Lung microvascular endothelial cell (primary cell): ENCODE measurements at regions not wholly inside any gene's neighbourhood (a gene's known extent, or its start where the extent isn't known, plus 50 kb on each side); places are given as distances from the start of the nearest gene placed in this dataset.

Experiments
- DNase-seq, 2 donors: peaks; one replicate each; pipeline versions ENCODE4 v3.0.0 to v3.0.0-alpha.2; 2010; ENCODE audit warnings: low read depth in 2 of 2

DNA sequence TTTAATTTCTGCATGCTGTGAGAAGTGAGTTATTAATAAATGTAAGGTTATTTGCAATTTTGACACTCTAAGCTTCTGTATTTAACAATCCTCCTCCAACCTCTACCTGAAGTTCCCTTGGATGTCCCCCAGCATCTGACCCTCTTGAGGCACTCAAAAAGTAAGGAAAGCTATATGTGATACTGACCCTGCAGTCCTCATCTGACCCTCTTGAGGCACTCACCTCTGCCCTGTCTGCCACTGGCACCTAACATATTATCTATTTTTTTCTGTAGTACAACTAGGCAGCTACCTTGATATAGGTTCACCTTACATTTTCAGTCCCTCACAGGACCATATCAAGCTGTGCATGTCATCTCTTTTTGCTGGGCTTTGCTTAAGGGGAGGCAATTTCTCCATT lies 583.4 kb upstream of the PKDCC start:
- no peak for DNase-seq

GRCh38 chr2:41475959-41476358 lies 571.9 kb upstream of the PKDCC start:
- no peak for DNase-seq

DNA sequence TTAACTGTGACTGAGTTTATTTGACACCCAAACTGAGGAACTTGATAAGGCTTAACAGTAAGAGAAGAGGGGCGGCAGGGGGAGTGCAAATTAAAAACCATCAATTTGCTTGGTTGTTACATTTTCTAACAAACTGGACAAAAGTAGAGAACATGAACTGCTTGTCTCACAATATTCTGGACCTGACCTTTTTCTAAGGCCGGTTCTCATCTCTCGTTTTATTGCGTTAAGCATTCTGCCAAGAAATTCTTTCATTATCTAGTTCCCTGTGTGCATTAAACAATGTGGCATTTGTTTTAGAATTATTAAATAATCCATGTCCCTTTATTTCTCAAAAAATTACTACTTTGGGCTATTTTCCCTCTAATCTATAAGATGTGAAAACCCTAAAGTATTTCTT lies 565.2 kb upstream of the PKDCC start:
- DNase-seq: no peak

- no peak for DNase-seq
Observed at GRCh38 chr2:41483226-41483625, 564.6 kb upstream of the PKDCC start.

GRCh38 chr2:41483982-41484857 lies 563.6 kb upstream of the PKDCC start:
- no peak for DNase-seq

- DNase-seq: no peak
Observed at GRCh38 chr2:41484858-41485234, 563.0 kb upstream of the PKDCC start.

GRCh38 chr2:41486948-41487347 lies 560.9 kb upstream of the PKDCC start:
- DNase-seq: no peak

DNA sequence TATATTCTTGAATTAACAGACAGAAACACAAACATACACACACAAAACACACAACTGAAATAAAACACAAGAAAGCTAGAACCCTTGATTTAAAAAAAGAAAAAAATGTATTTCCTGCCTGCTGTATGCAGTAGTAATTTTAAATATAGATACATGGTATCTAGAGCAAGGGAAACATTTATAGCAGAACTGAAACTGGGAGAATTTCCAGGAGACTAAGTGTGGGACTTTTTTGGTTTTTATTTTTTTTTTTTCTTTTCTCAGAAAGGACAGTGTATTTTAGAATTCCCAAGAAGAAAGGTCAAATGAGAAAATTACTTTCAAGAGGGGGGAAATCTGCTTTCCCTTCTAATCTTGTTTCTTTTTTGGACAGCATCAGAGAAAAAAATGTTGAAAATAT lies 558.9 kb upstream of the PKDCC start:
- no peak for DNase-seq

GRCh38 chr2:41489638-41490037 lies 558.2 kb upstream of the PKDCC start:
- no peak for DNase-seq

GRCh38 chr2:41495050-41495449 lies 552.8 kb upstream of the PKDCC start:
- DNase-seq: no peak

DNA sequence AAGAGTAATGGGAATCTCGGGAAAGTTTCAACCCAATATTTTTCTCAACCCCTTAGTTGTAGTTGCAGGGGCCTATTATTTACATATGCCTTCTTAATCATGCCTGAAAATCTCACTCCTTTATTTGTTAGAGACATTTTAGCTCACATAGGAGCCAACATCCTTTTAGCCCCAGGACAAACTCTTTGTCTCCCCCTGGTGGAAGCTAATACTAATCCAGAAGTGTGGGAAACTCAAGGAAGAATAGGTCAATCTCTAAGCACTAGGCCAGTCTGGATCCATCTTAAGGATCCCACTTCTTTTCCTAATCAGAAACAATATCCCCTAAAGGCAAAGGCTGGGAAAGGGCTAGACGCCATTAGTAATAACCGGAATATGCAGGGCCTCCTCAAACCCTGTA lies 550.9 kb upstream of the PKDCC start:
- DNase-seq: peak in 1 of 2 donors; percentile 9

GRCh38 chr2:41498781-41499180 lies 549.0 kb upstream of the PKDCC start:
- DNase-seq: no peak

DNA sequence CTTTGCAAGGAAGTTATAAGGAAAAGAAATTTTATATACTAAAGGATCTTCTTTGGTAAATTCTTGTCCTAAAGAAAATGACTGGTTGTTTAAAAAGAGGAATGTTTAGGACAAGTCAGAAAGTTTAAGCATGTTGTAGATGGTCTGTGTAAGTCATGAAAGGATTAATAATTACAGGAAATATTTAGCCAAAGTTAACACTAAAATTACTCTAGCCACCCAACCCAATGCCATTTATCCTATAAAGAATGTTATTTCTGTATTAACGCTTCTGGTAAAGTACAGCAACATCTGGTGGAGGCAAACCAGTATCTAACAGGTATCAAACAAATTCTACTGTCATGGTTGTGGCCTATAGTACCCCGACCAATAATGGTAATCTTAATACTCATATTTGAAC lies 546.9 kb upstream of the PKDCC start:
- DNase-seq: no peak

GRCh38 chr2:41502752-41503151 lies 545.1 kb upstream of the PKDCC start:
- no peak for DNase-seq

GRCh38 chr2:41504532-41504931 lies 543.3 kb upstream of the PKDCC start:
- DNase-seq: no peak

DNA sequence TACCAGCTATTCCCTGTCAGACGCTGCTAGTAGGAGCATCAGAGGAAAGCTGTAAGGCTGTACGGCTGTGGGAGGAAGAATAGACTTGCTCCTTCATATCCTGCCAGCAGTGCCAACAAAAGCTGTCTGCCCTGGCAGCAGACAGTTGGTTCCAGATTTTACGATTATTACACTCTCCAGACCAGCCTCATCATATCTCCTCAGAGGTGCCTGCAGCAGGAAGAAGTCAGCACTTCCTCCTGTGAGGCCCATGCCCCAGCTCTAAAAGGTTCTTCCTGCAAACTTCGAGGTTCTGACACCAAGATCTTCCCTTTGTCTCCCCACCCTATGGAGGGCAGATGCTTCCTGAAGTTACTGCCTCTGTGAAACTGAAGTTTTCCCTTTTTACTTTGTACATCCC lies 537.7 kb upstream of the PKDCC start:
- no peak for DNase-seq

- DNase-seq: no peak
Observed at GRCh38 chr2:41521211-41521610, 526.6 kb upstream of the PKDCC start.

- no peak for DNase-seq
Observed at GRCh38 chr2:41527525-41528323, 520.1 kb upstream of the PKDCC start.

DNA sequence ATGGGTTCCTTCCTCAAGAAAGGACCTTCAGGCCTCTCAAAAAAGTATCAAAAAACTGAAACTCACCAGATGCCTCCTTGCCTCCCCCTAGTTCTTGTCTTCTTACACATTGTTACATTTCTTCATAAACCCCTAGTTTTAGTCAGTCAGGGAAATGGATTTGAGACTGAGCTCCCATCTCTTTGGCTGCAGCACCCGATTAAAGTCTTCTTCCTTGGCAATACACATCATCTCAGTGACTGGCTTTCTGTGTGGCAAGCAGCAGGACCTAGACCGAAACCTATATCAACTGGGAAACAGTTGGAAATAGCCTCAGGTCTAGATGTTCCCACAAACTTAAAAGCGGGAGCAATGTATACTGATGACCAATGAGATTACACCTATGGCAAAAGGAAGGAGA lies 512.2 kb upstream of the PKDCC start:
- DNase-seq: no peak

DNA sequence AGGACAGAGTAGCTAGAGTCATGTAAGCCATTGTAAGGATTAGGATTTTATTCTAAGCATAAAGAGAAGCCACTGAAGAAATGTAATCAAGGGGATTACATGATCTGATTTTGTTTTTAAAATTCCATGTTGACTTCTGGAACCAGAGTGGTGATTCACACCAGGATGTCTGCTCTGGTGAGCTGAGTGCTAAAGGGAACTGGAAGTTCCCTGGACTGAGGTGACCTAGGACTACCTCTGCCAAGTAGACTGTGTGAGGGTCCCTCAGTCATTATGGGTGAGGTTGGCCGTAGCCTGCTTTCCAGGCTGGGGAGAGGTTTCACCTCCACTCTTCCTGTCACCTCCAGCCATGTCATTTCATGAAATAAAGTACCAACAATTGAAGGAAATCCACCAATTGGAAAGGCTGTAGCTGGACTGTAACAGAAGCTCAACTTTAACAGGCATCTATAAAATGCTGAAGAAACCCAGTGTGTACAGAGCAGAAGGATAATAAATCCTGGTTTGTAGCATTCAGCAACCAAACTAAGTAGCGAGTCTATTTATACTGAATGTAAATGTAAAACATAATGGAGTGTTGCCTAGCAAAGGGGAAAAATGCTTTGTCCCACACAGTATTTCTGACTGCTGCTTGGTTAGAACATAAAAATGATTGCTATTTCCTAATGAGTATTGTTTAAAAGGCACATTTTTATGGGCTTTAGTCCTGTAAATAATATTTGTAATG lies 507.4 kb upstream of the PKDCC start:
- no peak for DNase-seq

DNA sequence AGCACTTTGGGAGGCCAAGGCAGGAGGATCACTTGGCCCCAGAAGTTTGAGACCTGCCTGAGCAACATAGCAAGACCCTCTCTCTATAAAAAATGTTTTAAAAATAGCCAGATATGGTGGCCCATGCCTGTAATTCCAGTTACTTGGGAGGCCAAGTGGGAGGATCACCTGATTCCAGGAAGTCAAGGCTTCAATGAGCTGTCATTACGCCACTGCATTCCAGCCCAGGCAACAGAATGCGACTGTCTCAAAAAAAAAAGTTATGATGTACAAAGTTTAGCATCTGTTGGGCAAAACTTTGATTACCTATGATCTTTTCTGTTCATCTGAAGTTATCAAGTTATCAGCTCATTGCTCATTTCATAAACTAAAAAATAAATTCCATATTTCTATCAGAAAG lies 504.1 kb upstream of the PKDCC start:
- no peak for DNase-seq

- DNase-seq: no peak
Observed at GRCh38 chr2:41544709-41545108, 503.1 kb upstream of the PKDCC start.
